H1 (cell line): ENCODE measurements at regions not wholly inside any gene's neighbourhood (a gene's known extent, or its start where the extent isn't known, plus 50 kb on each side); places are given as distances from the start of the nearest gene placed in this dataset.

ENCODE experiments used
- CTCF ChIA-PET: fragments of 300-600 bp; sonication (Branson Sonifier 250); formaldehyde crosslinking; loops from one replicate; lab custom pipeline; 2021; ENCODE audit not compliant: partially characterized antibody; lab: Charles Lee
- POLR2A ChIA-PET: fragments of 300-600 bp; sonication (Branson Sonifier 250); formaldehyde crosslinking; loops from one replicate; lab custom pipeline; 2021; ENCODE audit warnings: inconsistent platforms; ENCODE audit not compliant: partially characterized antibody; lab: Charles Lee
- DNase-seq, 2 experiments: peaks; one replicate each; pipeline versions ENCODE4 v3.0.0 to v3.0.0-alpha.2; 2010 to 2022; ENCODE audit warnings: low spot score in 2 of 2, low read depth in 1 of 2, mixed read lengths in 1 of 2
- FAIRE-seq: peaks from 2 replicates; lab custom pipeline; 2011; peaks lifted over from hg19 to GRCh38; lab: Jason Lieb, UNC
- H2AFZ ChIP-seq: 2 replicates; pipeline ENCODE4 v1.8.1; 2012; ENCODE audit warnings: low read length, inconsistent platforms
- H2AK5ac ChIP-seq: 2 replicates; pipeline ENCODE4 v1.6.1; 2013; ENCODE audit warnings: low read depth, low read length
- H2BK120ac ChIP-seq: replicated peaks from 2 replicates; pipeline ENCODE3; 2013; ENCODE audit warnings: low read depth, low read length, inconsistent platforms
- H2BK12ac ChIP-seq: 2 replicates; pipeline ENCODE4 v1.6.1; 2013; ENCODE audit warnings: low read depth, low read length
- H2BK15ac ChIP-seq: 2 replicates; pipeline ENCODE4 v1.6.1; 2013; ENCODE audit warnings: low read length
- H2BK20ac ChIP-seq: 2 replicates; pipeline ENCODE4 v1.6.1; 2013; ENCODE audit warnings: low read length
- H2BK5ac ChIP-seq: 2 replicates; pipeline ENCODE4 v1.6.1; 2013; ENCODE audit warnings: low read depth, low read length
- H3K14ac ChIP-seq: 2 replicates; pipeline ENCODE4 v1.6.1; 2013; ENCODE audit warnings: inconsistent platforms; ENCODE audit not compliant: insufficient read length
- H3K18ac ChIP-seq: 2 replicates; pipeline ENCODE4 v1.6.1; 2013; ENCODE audit warnings: low read length; ENCODE audit errors: extremely low read depth
- H3K23ac ChIP-seq: 2 replicates; pipeline ENCODE4 v1.6.1; 2013; ENCODE audit warnings: inconsistent platforms; ENCODE audit not compliant: insufficient read length
- H3K23me2 ChIP-seq: 2 replicates; pipeline ENCODE4 v1.6.1; 2013; ENCODE audit warnings: low read depth, low read length
- H3K27ac ChIP-seq: 2 replicates; pipeline ENCODE4 v1.6.1; 2011; ENCODE audit warnings: low read depth, low read length, inconsistent platforms
- H3K27me3 ChIP-seq, 4 experiments: replicated peaks in 1 of 4; 1 replicate in 1 of 4; 2 replicates in 3 of 4; pipeline versions ENCODE4 v1.6.1 to v1.8.1; 2011 to 2013; ENCODE audit warnings: low read length in 3 of 4, mild to moderate bottlenecking in 3 of 4, inconsistent platforms in 2 of 4, mixed read lengths in 2 of 4, moderate library complexity in 1 of 4; ENCODE audit not compliant: control insufficient read depth in 3 of 4, insufficient read depth in 3 of 4; ENCODE audit errors: extremely low read depth in 1 of 4
- H3K36me3 ChIP-seq, 4 experiments: 2 replicates each; pipeline versions ENCODE4 v1.6.1 to v1.8.1; 2011 to 2013; ENCODE audit warnings: mild to moderate bottlenecking in 4 of 4, low read length in 3 of 4, moderate library complexity in 2 of 4, control low read depth in 1 of 4, inconsistent platforms in 1 of 4; ENCODE audit not compliant: insufficient read depth in 4 of 4, control insufficient read depth in 2 of 4
- H3K4ac ChIP-seq: replicated peaks from 2 replicates; pipeline ENCODE3; 2013; ENCODE audit warnings: low read length, low read depth, mixed read lengths, inconsistent platforms; ENCODE audit not compliant: insufficient read length
- H3K4me1 ChIP-seq, 4 experiments: replicated peaks in 1 of 4; 1 replicate in 1 of 4; 2 replicates in 3 of 4; pipeline versions ENCODE4 v1.6.1 to v1.8.1; 2011 to 2013; ENCODE audit warnings: low read length in 3 of 4, inconsistent platforms in 2 of 4, mixed read lengths in 1 of 4; ENCODE audit not compliant: insufficient read depth in 4 of 4, control insufficient read depth in 3 of 4
- H3K4me2 ChIP-seq, 2 experiments: 2 replicates each; pipeline versions ENCODE4 v1.6.1 to v1.8.1; 2011 to 2013; ENCODE audit warnings: low read depth in 2 of 2, low read length in 2 of 2, control low read depth in 1 of 2, inconsistent platforms in 1 of 2, mild to moderate bottlenecking in 1 of 2; ENCODE audit not compliant: insufficient read depth in 1 of 2
- H3K4me3 ChIP-seq, 4 experiments: fragments of 200-600, 300-600 bp in 1 of 4; sonication (generic), shearing (Covaris generic), sonication (Bioruptor Twin) in 1 of 4; 2 replicates each; pipeline versions ENCODE4 v1.5.1 to v1.8.1; 2011 to 2016; ENCODE audit warnings: low read length in 4 of 4, low read depth in 3 of 4, control low read depth in 2 of 4, inconsistent platforms in 2 of 4, mild to moderate bottlenecking in 2 of 4, mixed read lengths in 1 of 4, moderate library complexity in 1 of 4; ENCODE audit not compliant: insufficient read depth in 2 of 4; ENCODE audit errors: extremely low read depth in 1 of 4
- H3K56ac ChIP-seq: replicated peaks from 2 replicates; pipeline ENCODE3; 2013; ENCODE audit warnings: low read depth, mild to moderate bottlenecking, mixed read lengths, low read length, inconsistent platforms; ENCODE audit not compliant: insufficient read length
- H3K79me1 ChIP-seq: 2 replicates; pipeline ENCODE4 v1.6.1; 2013; ENCODE audit warnings: low read depth, low read length, control low read depth
- H3K79me2 ChIP-seq, 2 experiments: 2 replicates each; pipeline versions ENCODE4 v1.6.1 to v1.8.1; 2012 to 2013; ENCODE audit warnings: low read length in 2 of 2, mild to moderate bottlenecking in 2 of 2, inconsistent platforms in 1 of 2; ENCODE audit not compliant: insufficient read depth in 2 of 2, control insufficient read depth in 1 of 2
- H3K9ac ChIP-seq, 4 experiments: replicated peaks in 1 of 4; 1 replicate in 1 of 4; 2 replicates in 3 of 4; pipeline versions ENCODE4 v1.6.1 to v1.8.1; 2011 to 2013; ENCODE audit warnings: low read depth in 3 of 4, low read length in 3 of 4, control low read depth in 2 of 4, mild to moderate bottlenecking in 2 of 4, moderate library complexity in 2 of 4, inconsistent platforms in 1 of 4; ENCODE audit errors: extremely low read depth in 1 of 4
- H3K9me3 ChIP-seq, 2 experiments: 2 replicates each; pipeline versions ENCODE4 v1.6.1 to v1.8.1; 2012 to 2013; ENCODE audit warnings: mild to moderate bottlenecking in 2 of 2, moderate library complexity in 2 of 2, control low read depth in 1 of 2, inconsistent platforms in 1 of 2, low read depth in 1 of 2, low read length in 1 of 2, mixed read lengths in 1 of 2; ENCODE audit not compliant: insufficient read depth in 2 of 2
- H4K20me1 ChIP-seq, 2 experiments: replicated peaks in 1 of 2; 2 replicates each; pipeline versions ENCODE3 to v1.8.1; 2011 to 2013; ENCODE audit warnings: inconsistent platforms in 2 of 2, low read length in 2 of 2, mild to moderate bottlenecking in 1 of 2; ENCODE audit not compliant: insufficient read depth in 2 of 2, control insufficient read depth in 1 of 2
- H4K5ac ChIP-seq: 2 replicates; pipeline ENCODE4 v1.6.1; 2013; ENCODE audit warnings: low read length, low read depth, mixed read lengths, inconsistent platforms; ENCODE audit not compliant: insufficient read length
- H4K8ac ChIP-seq: 2 replicates; pipeline ENCODE4 v1.8.0; 2013; ENCODE audit warnings: mild to moderate bottlenecking, moderate library complexity, low read length, inconsistent platforms; ENCODE audit not compliant: insufficient read depth; ENCODE audit errors: extremely low read depth
- H4K91ac ChIP-seq: replicated peaks from 2 replicates; pipeline ENCODE3; 2013; ENCODE audit warnings: low read length, mixed read lengths, inconsistent platforms; ENCODE audit not compliant: insufficient read length
- CTBP2 ChIP-seq: IDR thresholded peaks from 2 replicates; pipeline ENCODE4 v1.7.0; 2011; ENCODE audit warnings: borderline replicate concordance, mild to moderate bottlenecking, moderate library complexity, mixed read lengths, low read length; ENCODE audit not compliant: insufficient read depth, insufficient read length
- GABPA ChIP-seq: IDR thresholded peaks from 2 replicates; pipeline ENCODE4 v1.6.1; 2011; ENCODE audit warnings: mild to moderate bottlenecking, low read length, moderate library complexity, borderline replicate concordance; ENCODE audit not compliant: insufficient read depth
- MAFK ChIP-seq: IDR thresholded peaks from 2 replicates; pipeline ENCODE4 v1.6.1; 2012; ENCODE audit warnings: low read depth, mild to moderate bottlenecking, improper control_type of control experiment, low read length
- MAX ChIP-seq: IDR thresholded peaks from 2 replicates; pipeline ENCODE4 v1.6.1; 2012; ENCODE audit warnings: inconsistent platforms
- SP1 ChIP-seq: IDR thresholded peaks from 2 replicates; pipeline ENCODE4 v1.6.1; 2011; ENCODE audit warnings: low read depth, low read length
- SUZ12 ChIP-seq: fragments of 200-600 bp; sonication (generic); IDR thresholded peaks from 2 replicates; pipeline ENCODE4 v1.6.1; 2012; ENCODE audit warnings: mild to moderate bottlenecking, inconsistent platforms, low read length, moderate library complexity, mixed read lengths
- TAF7 ChIP-seq: optimal IDR thresholded peaks from 2 replicates; pipeline ENCODE3; 2011; ENCODE audit warnings: low read depth, mild to moderate bottlenecking, inconsistent platforms, low read length, moderate library complexity, borderline replicate concordance
- USF2 ChIP-seq: IDR thresholded peaks from 2 replicates; pipeline ENCODE4 v1.6.1; 2011; ENCODE audit warnings: low read length, improper control_type of control experiment
- YY1 ChIP-seq: IDR thresholded peaks from 2 replicates; pipeline ENCODE4 v1.6.1; 2011; ENCODE audit warnings: low read depth, mild to moderate bottlenecking, low read length
- WGBS, 2 experiments: shearing (Covaris generic) in 1 of 2; methylation state at CpG; one replicate each; pipeline versions ENCODE4 v1.1.6 to v1.1.7; 2013 to 2015; ENCODE audit warnings: low lambda C conversion rate in 2 of 2, mixed read lengths in 2 of 2, inconsistent platforms in 1 of 2, low coverage in 1 of 2, missing lambda C conversion rate in 1 of 2; ENCODE audit not compliant: insufficient replicate concordance in 2 of 2, insufficient coverage in 1 of 2, insufficient read length in 1 of 2; ENCODE audit errors: extremely low coverage in 1 of 2, missing lambda C conversion rate in 1 of 2; 5-methylcytosine and 5-hydroxymethylcytosine counted together

GRCh38 chr22:48754611-48755058 is 1073.0 kb downstream of the BRD1 start:
- POLR2A ChIA-PET = no interaction called here

More at GRCh38 chr22:48754611-48755058, 1073.0 kb downstream of the BRD1 start:
- TF ChIP-seq YY1 (no peak), MAX (no peak), MAFK (no peak), CTBP2 (no peak), SP1 (no peak), SUZ12 (no peak), GABPA (no peak), TAF7 (no peak), USF2 (no peak)
- TF ChIP-seq, all 59 proteins: peak for 0
- Histone ChIP-seq H4K5ac (no peak overlapping the region), H2BK120ac (no peak overlapping the region), H3K27me3 (no peaks in the 10 kb centered on the region), H3K9ac (no peak overlapping the region), H3K14ac (no peak overlapping the region), H2BK20ac (no peak overlapping the region), H2BK15ac (no peak overlapping the region), H3K4ac (no peak overlapping the region), H3K27ac (no peak overlapping the region), H3K4me1 (no peaks in the 10 kb centered on the region; a peak in 1 of 7 replicates), H3K18ac (no peak overlapping the region), H3K79me2 (no peaks in the 10 kb centered on the region), H4K91ac (no peak overlapping the region), H4K20me1 (peaks cover 2 to 5% of the 10 kb centered on the region in 2 experiments), H3K23ac (no peak overlapping the region), H3K23me2 (peaks cover 2% of the 10 kb centered on the region), H3K4me2 (no peak overlapping the region), H3K36me3 (no peaks in the 10 kb centered on the region), H4K8ac (no peak overlapping the region), H3K4me3 (no peak overlapping the region), H3K56ac (no peak overlapping the region), H3K79me1 (no peaks in the 10 kb centered on the region; the same call in 1 of the 2 replicates), H2BK5ac (no peak overlapping the region), H2BK12ac (no peak overlapping the region), H2AK5ac (0 out of 2 replicates have a peak overlapping the region, but pooled peaks have one; percentile 70), H2AFZ (no peak overlapping the region), H3K9me3 (no peaks in the 10 kb centered on the region)
- FAIRE-seq (no peak), DNase-seq (no peak)
- 93% methylated on average over 4 of the region's 10 CpGs; no CpG with 5 or more reads in 1 of the 2 experiments for WGBS, 2 experiments
- CTCF ChIA-PET = no interaction called here
